HG03558 (cell line): ENCODE measurements at regions not wholly inside any gene's neighbourhood (a gene's known extent, or its start where the extent isn't known, plus 50 kb on each side); places are given as distances from the start of the nearest gene placed in this dataset.
"Not testable (repeated sequence)": the region's sequence is repeated elsewhere in the genome, so short reads cannot be mapped to it uniquely, and the experiment has no call there.

Source experiments
- ATAC-seq: cut with Tn5 transposase; IDR thresholded peaks from one replicate; pipeline ENCODE4 v1.9.1; 2021; ENCODE audit warnings: moderate number of reproducible peaks; ENCODE audit not compliant: unreplicated experiment; ENCODE audit errors: extremely low read depth

GRCh38 chr11:35046681-35047080, 92.3 kb upstream of the CD44 start:
- no peak for ATAC-seq

DNA sequence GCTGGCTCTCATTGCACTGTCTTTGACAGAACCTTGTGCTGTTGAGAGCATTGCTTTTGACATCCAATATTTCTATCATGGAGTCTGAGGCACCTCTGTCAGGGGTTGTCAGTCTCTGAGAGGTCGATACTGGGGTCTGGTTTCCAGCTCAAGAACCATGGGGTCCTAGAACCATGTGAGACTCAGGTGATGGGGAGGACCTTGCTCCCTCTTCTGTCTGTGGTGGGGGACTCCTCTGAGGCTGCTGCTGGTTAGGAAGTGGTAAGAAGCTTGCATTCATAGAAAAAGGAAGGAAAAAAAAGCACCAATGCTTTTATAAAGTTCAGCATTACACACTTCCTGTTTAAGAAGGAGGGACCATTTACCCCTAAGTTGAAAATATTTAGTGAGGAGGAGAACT, 91.8 kb upstream of the CD44 start:
- no peak for ATAC-seq

DNA sequence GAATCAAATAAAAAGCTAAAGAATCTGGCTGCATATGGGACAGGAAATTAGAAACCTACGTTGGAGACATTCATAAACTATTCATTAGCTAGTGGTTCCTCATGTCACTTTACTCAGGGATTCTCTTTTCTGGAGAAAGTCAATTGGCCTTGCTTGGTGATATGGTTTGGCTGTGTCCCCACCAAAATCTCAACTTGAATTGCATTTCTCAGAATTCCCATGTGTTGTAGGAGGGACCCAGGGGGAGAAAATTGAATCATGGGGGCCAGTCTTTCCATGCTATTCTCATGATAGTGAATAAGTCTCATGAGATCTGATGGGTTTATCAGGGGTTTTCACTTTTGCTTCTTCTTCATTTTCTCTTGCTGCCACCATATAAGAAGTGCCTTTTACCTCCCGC, 91.2 kb upstream of the CD44 start:
- no peak for ATAC-seq

GRCh38 chr11:35048346-35048745, 90.6 kb upstream of the CD44 start:
- not testable (repeated sequence) for ATAC-seq

GRCh38 chr11:35049859-35050531, 89.0 kb upstream of the CD44 start:
- no peak for ATAC-seq

DNA sequence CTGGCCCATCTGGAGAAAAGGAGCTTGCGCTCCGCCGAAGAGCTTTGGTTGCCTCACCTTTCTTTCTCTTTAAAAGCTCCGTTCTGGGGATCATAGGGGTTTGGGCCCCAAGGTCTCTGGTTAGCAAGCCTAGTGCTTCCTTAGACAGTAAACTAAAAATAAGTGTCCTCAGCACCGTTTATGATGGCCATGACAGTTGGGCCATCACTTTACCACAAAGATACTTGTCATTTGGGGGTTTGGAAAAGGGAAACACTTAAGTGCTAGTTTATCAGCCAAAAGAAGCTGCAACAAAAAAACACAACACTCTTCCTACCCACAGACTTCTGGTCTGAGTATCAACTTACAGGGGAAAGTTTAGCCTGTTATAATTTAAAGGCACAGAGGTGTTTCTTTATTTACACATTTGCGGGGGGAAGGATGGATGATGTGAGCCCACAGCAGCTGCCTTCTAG, 88.4 kb upstream of the CD44 start:
- no peak for ATAC-seq

DNA sequence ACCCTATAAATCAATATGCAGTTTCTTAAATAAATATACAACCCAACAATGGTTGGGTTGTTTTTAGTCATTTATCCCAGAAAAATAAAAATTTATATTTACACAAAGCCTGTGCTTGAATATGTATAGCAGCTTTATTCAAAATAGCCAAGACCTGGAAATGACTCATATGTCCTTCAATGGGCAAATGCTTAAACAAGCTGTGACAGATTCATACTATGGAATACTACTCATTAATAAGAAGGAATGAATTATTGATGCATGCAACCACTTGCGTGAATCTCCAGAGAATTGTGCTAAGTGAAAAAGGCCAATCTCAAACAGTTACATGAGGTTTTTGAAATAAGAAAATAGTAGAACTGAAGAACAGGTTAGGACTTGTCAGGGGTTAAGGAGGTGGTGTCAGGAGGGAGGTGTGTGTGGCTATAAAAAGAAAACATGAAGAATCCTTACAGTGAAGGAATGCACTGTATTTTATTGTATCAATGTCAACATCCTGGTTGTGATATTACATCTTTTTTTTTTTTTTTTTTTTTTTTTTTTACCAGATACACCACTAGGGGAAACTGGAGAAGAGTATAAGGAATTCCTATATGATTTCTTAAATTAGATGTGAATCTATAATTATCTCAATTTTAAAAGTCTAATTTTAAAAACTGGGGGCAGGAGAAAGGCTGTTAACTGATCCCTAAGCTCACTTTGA, 82.4 kb upstream of the CD44 start:
- ATAC-seq, result no peak

DNA sequence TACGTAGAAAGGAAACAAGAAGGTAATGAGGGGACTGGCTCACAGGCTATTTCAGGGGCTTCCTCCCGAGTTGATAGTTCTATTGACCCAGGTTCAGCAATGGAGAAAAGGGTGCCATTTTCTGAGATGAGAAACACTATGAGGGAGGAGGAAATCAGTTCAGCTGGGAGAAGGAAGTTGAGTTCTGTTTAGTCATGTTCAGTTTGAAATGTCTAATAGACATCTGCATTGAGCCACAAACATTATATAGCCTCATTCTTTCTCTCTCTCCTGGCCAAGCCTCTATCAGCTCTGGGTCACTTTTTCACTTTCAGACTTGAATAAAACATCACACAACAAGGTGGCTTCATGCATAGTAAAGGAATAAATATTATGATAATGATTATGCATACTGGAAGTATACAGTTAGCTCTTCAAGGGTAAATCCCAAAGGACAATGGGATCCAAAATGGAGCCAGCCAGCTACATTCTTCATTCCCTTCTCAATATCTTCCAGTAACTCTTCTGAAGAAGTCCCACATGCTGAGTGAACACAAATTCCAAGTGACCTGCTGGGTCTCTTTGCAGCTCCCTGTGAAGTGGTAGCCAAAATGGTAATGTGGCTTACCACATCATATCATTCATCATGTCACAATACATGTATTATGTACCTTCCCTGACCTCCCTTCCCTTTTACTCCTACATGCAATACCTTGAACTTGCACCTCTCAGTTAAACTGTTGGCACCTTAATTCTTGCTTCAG, 80.9 kb upstream of the CD44 start:
- no peak for ATAC-seq

GRCh38 chr11:35058669-35059434, 80.1 kb upstream of the CD44 start:
- no peak for ATAC-seq

- ATAC-seq, result no peak
Observed at GRCh38 chr11:35061516-35062440, 77.2 kb upstream of the CD44 start.

DNA sequence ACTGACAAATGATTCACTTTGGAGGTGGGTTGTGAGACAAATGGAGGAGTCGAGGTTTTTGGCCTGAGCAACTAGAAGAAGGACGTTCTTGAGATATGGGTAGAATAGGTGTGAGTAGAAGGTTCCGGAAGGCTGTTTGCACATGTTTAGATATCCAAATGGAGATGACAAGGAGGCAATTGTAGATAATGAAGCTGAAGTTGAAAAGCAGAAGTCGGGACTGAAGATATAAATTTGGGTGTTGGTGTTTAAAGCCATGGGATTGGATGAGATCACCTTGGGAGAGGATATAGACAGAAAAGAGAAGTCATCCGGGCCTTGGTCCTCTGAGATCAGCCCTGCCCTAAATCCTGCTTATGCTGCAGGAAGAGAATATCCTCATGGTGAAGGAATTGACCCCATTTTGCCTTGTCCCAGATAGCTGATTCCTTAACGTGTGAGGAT, 75.5 kb upstream of the CD44 start:
- ATAC-seq, result no peak

DNA sequence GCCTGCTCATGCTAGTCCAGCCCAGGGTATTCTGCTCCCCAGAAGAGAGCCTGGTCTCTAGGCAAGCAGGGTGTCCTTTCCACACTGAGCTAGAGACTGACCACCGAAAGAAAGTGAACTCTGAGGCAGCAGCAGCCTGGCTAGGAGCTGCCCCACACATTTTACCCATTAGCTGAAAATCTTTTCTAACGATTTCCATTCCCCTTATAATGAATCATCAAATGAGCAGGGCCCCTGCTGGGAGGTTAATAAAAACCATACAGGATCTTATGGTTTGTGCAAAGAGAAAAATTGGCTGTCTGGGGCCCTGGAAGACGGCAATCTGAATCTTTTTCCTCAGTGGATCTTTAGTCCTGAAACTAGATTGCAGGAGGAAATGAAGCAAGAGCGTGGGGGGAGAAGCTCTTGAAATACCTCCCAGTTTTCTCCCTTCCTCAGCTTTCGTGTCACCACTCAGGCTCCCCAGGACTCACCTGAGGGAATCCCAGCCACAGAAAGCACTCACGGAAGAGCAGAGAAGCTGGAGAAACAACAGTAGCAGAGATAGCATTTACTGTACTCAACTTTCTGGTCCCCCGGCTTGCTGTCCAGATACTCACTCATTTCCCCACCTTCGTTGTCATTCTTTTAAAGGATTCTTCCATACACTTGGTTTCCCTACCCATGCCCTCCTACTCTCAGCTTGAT, 74.7 kb upstream of the CD44 start:
- no peak for ATAC-seq

- ATAC-seq, result no peak
Observed at GRCh38 chr11:35065566-35065965, 73.4 kb upstream of the CD44 start.

DNA sequence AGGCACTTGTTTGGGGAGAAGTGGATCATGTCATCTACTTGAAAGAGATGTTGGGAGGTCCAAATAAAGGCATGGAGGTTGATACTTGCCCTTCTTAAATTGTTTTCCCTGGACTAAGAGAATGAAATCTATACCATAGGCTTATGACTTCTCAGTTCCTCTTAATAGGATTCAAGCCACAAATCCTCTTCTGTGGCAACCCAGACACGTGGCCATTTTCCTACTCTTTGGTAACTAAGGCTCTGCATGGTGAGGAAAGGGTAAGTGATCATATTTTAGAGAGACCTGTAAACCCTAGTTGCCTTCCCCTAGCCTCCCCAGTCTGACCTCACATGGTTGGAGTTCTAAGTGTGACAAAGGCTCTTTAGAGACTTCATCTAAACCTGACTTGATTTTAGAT, 72.9 kb upstream of the CD44 start:
- ATAC-seq, result no peak

GRCh38 chr11:35066783-35067423, 72.1 kb upstream of the CD44 start:
- ATAC-seq, result peak; percentile 77

- ATAC-seq, result no peak
Observed at GRCh38 chr11:35071722-35072121, 67.2 kb upstream of the CD44 start.

DNA sequence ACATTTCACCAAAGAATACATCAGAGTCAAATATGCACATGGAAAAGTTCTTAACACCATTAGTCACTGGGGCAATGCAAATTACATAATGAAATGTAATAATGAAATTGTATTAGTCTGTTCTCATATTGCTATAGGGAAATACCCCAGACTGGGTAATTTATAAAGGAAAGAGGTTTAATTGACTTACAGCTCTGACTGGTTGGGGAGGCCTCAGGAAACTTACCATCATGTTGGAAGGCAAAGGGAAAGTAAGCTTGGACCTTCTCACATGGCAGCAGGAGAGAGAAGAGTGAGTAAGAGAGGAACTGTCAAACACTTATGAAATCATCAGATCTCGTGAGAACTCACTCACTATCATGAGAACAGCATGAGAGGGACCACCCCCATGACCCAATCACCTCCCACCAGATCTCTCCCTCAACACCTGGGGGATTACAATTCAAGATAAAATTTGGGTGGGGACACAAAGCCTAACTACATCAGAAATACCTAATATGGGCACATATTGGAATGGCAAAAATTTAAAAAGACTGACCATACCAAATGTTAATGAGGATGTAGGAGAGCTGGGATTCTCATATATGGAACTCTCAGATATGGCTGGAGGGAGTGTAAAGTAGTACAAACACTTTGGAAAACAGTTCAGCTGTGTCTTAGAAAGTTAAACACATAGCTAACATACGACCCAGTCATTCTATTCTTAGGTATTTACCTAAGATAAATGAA, 65.1 kb upstream of the CD44 start:
- ATAC-seq, result no peak
